ENCODE measurements at regions not wholly inside any gene's neighbourhood (a gene's known extent, or its start where the extent isn't known, plus 50 kb on each side); places are given as distances from the start of the nearest gene placed in this dataset.

GRCh38 chr2:12265646-12266045 is 451.1 kb upstream of the TRIB2 start:
- peaks cover 22 to 24% of the 10 kb centered on the region in 2 donors for H3K4me1 ChIP-seq (ENCODE audit: control insufficient read depth in 2 of 2, insufficient read depth in 2 of 2, low read length in 2 of 2)
- ChIA-PET CTCF (no interaction called here), POLR2A (no interaction called here)
- Mint-ChIP-seq H3K4me1 (peaks cover 35% of the 10 kb centered on the region), H3K9me3 (ENCODE audit: insufficient read depth) (peaks cover 2% of the 10 kb centered on the region), H3K27me3 (no peaks in the 10 kb centered on the region), H3K4me3 (no peak overlapping the region), H3K27ac (no peak overlapping the region)
- H3K9ac ChIP-seq (ENCODE audit: low read length): no peak overlapping the region
- no peaks in the 10 kb centered on the region for H3K36me3 ChIP-seq (replicated peaks in 1 of 2; ENCODE audit: control extremely low read depth in 1 of 2, control insufficient read depth in 1 of 2, extremely low read depth in 1 of 2, insufficient read depth in 2 of 2, low read length in 1 of 2)
- H3K27ac ChIP-seq (ENCODE audit: low read length in 2 of 2): no peak overlapping the region
- ATAC-seq (ENCODE audit: low read depth) (no peak), DNase-seq (no peak)
- H3K4me3 ChIP-seq (ENCODE audit: control extremely low read depth in 1 of 5, extremely low read depth in 1 of 5, insufficient read depth in 1 of 5, low read depth in 2 of 5, low read length in 4 of 5): no peak overlapping the region
- H3K79me2 ChIP-seq (ENCODE audit: control insufficient read depth, insufficient read depth, low read length): no peaks in the 10 kb centered on the region
- no peak overlapping the region for H2AFZ ChIP-seq (ENCODE audit: insufficient read depth, low read depth, low read length, poor library complexity, severe bottlenecking)
- TF ChIP-seq CTCF (IDR thresholded peaks at IDR 0.05): no peak
- no peak for TF ChIP-seq EZH2 (IDR thresholded peaks at IDR 0.05; ENCODE audit: borderline replicate concordance, insufficient read depth, low read depth, low read length, poor library complexity, severe bottlenecking)
- no peaks in the 10 kb centered on the region for H4K20me1 ChIP-seq (ENCODE audit: control insufficient read depth, insufficient read depth, low read length, poor library complexity, severe bottlenecking)
- no peaks in the 10 kb centered on the region for H3K27me3 ChIP-seq (replicated peaks in 1 of 4; ENCODE audit: control extremely low read depth in 1 of 4, control insufficient read depth in 3 of 4, insufficient read depth in 4 of 4, low read length in 3 of 4)
- H3K9me3 ChIP-seq (ENCODE audit: control extremely low read depth in 1 of 3, control insufficient read depth in 2 of 3, insufficient read depth in 1 of 3, low read length in 2 of 3): no peaks in the 10 kb centered on the region
- WGBS (ENCODE audit: insufficient coverage): no CpG with 5 or more reads among the region's 1 CpG
- no peak overlapping the region for H3K4me2 ChIP-seq (replicated peaks; ENCODE audit: low read depth, low read length, poor library complexity, severe bottlenecking)
- intact Hi-C loops (cut with micrococcal nuclease): no loop called here

- Histone ChIP-seq H3K27me3 (replicated peaks in 1 of 4; ENCODE audit: control extremely low read depth in 1 of 4, control insufficient read depth in 3 of 4, insufficient read depth in 4 of 4, low read length in 3 of 4) (no peaks in the 10 kb centered on the region), H2AFZ (ENCODE audit: insufficient read depth, low read depth, low read length, poor library complexity, severe bottlenecking) (no peak overlapping the region), H4K20me1 (ENCODE audit: control insufficient read depth, insufficient read depth, low read length, poor library complexity, severe bottlenecking) (no peaks in the 10 kb centered on the region), H3K4me2 (replicated peaks; ENCODE audit: low read depth, low read length, poor library complexity, severe bottlenecking) (no peak overlapping the region), H3K36me3 (replicated peaks in 1 of 2; ENCODE audit: control extremely low read depth in 1 of 2, control insufficient read depth in 1 of 2, extremely low read depth in 1 of 2, insufficient read depth in 2 of 2, low read length in 1 of 2) (no peaks in the 10 kb centered on the region), H3K27ac (ENCODE audit: low read length in 2 of 2) (no peak overlapping the region), H3K4me1 (ENCODE audit: control insufficient read depth in 2 of 2, insufficient read depth in 2 of 2, low read length in 2 of 2) (peaks cover 31 to 33% of the 10 kb centered on the region in 2 donors), H3K9ac (ENCODE audit: low read length) (no peak overlapping the region), H3K4me3 (ENCODE audit: control extremely low read depth in 1 of 5, extremely low read depth in 1 of 5, insufficient read depth in 1 of 5, low read depth in 2 of 5, low read length in 4 of 5) (no peak overlapping the region), H3K79me2 (ENCODE audit: control insufficient read depth, insufficient read depth, low read length) (no peaks in the 10 kb centered on the region), H3K9me3 (ENCODE audit: control extremely low read depth in 1 of 3, control insufficient read depth in 2 of 3, insufficient read depth in 1 of 3, low read length in 2 of 3) (no peaks in the 10 kb centered on the region)
- no peak for DNase-seq
- ChIA-PET POLR2A (no interaction called here), CTCF (no interaction called here)
- intact Hi-C loops (cut with micrococcal nuclease): no loop called here
- Mint-ChIP-seq H3K27me3 (no peaks in the 10 kb centered on the region), H3K9me3 (ENCODE audit: insufficient read depth) (no peaks in the 10 kb centered on the region), H3K4me1 (peaks cover 47% of the 10 kb centered on the region), H3K27ac (no peak overlapping the region), H3K4me3 (no peak overlapping the region)
- TF ChIP-seq EZH2 (IDR thresholded peaks at IDR 0.05; ENCODE audit: borderline replicate concordance, insufficient read depth, low read depth, low read length, poor library complexity, severe bottlenecking) (no peak), CTCF (IDR thresholded peaks at IDR 0.05) (no peak)
- no CpG with 5 or more reads among the region's 3 CpGs for WGBS (ENCODE audit: insufficient coverage)
- no peak for ATAC-seq (ENCODE audit: low read depth)
Measured at GRCh38 chr2:12267042-12267441, 449.7 kb upstream of the TRIB2 start.

Data from B cell (primary cell).